Eye (tissue), 1 donor: ENCODE measurements at regions not wholly inside any gene's neighbourhood (a gene's known extent, or its start where the extent isn't known, plus 50 kb on each side); places are given as distances from the start of the nearest gene placed in this dataset.

ENCODE experiments used
- DNase-seq: peaks from one replicate; pipeline ENCODE4 v3.0.0-alpha.2; 2015

DNA sequence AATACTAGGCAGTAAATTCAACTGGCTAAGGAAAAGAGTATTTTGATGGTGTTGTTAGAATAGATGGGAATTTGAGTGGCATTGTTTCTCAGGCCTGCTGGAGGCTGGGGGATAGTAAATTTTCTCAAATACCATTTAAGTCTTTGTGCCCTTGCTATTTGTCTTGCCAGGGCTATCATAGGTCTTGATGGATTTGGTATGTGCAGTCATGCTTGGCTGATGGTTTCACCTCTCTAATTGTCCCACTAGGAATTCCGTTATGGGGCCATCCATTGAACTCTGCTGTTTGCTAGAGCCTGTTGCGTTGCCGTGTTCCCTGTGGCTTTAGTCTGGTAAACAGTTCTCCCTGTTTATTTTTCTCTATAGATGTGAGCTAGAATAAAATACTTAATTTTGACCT is 438.1 kb upstream of the FAM98A start:
- DNase-seq = peak; percentile 17

DNA sequence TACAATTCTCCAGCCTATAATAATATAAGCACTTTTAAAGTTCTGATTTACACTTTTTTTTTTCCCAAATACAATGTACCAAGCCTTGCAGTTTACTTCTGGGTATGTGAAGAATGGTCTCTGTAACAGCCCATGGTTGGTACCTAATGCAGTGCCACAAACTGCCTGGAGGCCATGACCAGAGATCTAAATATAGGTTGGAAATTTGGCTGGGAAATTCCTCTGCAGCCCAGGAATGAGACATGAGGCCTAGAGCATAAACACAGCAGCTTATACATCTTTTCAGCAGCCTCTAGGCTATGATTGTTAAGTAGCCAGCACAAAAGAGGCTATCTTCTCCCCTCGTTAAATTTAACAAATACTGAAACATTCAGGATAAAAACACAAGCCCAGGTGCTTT is 432.0 kb upstream of the FAM98A start:
- DNase-seq = no peak

DNA sequence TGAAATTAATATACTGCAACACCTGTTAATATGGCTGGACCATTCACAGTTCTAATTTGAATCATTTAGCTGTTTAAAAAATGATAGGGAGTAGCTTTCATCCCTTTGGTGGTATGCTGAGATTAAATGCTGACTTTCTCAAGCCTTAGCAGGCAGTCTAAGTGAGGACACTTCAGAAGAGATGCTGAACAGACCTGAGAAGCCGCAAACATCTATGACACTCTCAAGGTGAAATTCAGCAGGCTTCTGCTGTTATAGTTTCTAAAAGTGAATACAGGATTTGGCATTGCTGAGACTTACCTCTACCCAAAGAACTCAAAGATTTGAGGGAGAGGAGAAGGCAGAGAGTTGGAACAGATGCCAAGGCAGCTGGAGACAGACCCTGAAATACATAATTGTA is 431.2 kb upstream of the FAM98A start:
- DNase-seq = no peak

DNA sequence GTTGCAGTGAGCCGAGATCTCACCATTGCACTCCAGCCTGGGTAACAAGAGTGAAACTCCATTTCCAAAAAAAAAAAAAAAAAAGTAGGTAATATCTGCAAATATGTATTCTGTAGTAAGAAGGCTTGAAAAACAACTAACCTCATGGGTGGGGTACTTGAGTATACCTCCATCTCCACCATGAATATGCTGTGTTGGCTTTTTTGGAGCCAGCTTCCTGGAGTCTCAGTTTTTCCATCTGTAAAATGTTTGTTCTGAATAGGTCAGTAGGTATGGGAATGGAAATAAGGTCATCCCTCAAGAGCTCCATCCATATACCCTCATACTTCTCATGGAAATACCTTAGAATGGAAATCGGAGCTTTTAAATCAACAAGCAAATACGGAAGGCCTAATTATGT is 430.0 kb upstream of the FAM98A start:
- DNase-seq = no peak

DNA sequence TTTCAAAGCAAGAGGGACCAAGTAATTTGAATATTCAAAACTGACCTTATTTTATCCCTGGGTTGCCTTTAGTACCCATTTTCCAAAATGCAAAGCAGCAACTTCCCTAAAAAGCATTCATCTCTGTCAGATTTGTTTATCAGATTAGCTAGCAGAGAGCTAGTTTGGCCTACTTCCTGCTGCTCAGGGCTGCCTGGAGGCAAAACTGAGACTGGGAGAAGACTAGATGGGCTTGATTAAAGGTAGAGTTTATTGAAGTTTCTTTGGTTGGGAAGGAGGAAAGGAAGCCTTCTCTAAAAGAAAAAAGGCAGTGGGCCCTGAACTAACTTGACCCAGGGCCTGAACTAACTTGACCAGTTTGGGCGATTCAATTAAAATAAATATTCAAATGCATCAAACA is 426.1 kb upstream of the FAM98A start:
- no peak for DNase-seq

DNA sequence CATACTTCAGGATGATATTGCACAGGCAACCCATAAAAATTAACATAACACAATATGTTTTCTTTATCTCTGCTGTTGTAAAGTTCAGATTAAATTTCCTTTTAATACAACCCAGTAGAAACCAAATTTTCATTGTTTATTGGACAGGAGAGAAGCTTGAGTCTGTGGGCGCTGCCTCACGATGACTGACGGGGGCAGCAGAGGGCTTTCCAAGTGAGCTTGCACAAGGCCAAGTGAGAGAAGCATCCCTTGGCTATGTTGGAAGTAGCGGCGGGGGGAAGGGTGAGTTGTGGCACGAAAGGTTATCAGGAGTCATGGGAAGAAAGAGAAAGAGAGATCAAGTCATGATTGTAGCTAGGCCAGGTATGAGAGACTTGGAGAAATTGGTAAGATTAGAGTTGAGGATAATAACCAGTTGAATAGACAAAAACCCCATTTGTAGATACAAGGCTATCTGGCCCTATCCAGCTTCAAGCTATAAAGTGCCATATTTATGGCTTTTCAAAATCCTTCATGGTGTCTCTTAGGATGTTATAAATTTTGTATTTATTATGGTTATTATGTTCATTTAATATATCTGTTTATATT is 413.7 kb upstream of the FAM98A start:
- DNase-seq = peak; percentile 86

DNA sequence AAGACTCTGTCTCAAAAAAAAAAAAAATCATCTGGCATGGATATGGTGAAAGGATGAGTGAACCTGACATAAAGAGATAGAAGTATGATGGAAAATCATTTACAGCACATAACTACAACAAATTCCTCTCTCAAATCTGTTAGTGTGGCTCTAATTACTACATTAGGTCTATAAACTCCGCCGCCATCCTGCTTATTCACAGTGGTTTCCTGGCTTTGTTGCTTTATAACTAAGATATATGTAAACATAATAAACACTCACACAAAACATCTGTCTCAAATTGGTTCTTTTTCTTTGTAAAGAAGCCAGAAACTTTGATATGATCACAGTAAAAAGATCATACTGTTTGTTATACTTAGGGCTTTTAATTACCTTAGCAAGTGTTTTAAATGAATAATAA is 412.6 kb upstream of the FAM98A start:
- peak; percentile 16 for DNase-seq

DNA sequence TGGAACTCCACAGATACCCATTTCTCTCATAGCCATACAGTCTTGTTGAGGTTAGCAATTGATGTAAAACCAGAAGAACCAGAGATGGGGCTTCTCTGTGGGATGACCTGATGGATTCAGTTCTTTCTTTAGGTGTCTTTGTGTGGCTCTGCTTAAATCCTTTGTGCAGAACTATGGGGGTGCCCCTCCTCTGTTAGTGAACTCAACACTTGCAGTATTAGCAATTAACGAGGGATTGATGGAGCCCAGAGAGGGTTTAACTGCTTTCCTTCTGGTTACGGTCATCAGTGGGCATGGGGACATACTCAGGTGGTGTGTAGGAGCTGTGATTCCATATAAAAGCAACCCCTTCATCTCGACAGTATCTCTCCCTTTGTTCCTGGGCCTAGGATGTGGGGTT is 406.8 kb upstream of the FAM98A start:
- no peak for DNase-seq

DNA sequence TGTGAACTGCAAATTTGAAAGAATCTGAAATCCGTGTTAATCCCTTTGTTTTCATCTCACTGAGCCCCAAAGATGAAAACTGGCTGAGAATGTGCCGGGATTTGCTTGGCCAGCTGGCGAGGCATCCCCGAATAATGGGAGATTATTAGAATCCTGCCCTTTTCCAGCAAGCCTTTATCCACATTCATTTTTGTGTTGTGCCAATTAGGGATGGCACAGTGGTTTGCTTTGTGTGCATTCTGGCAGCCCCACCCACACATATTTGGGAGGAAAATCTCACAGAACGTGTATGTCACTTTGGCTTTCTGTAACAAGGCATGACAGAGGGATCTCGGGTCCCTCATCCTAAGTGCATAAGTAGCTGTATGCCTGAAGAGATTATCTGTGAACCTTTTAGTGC is 405.8 kb upstream of the FAM98A start:
- DNase-seq = peak; percentile 76

DNA sequence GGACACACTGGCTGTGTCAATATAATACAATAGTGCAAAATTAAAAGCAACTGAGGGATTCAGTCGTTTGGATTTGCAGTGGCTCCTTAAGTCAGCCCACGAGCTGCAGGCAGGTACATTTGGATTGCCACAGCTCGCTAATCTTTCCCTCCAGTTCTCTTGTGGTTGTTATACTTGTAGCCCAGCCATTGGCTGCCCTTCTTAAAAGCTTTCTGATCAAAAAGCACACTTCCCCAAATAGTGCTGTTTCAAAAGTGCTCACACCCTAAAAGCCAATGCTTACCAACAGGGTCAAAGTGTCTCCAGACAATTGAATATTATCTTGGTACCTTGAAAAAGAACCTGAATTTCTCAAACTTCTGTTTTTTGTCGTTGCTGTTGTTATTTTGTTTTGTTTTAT is 404.7 kb upstream of the FAM98A start:
- peak; percentile 20 for DNase-seq

DNA sequence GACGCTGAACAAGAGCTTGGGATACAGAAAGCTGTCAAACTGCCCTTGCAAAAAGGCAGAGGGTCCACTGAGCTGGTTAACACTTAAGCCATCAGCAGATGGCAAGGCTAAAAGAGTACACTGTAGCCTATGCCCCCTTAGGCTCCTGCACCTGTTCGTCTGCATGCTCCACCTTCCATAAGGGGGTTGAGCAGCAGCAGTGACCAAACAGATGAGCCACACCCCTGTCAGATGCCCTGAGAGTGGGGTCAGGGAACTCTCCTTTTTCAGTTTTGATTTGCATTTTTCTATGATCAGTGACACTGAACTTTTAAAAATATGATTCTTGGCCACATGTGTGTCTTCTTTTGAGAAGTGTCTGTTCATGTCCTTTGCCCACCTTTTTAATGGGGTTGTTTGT is 402.5 kb upstream of the FAM98A start:
- peak; percentile 8 for DNase-seq

DNA sequence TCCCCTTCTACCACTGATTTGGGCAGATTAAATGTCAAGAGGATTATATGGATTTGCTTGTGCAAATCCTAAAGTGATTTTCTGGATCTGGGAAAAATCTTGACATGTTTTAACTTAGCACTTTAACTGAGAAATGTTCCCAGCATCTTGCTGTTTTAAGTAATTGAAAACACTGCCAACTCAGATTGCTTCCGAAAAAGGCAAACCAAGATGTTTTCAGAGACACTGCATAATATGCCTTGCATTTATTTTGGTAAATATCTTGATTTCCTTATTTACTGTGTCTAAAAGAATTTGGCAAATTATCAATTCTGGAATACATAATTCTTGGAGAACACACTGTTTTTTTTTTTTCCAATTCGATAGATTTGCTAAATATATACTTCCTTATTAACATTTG is 385.0 kb upstream of the FAM98A start:
- DNase-seq = peak; percentile 4

DNA sequence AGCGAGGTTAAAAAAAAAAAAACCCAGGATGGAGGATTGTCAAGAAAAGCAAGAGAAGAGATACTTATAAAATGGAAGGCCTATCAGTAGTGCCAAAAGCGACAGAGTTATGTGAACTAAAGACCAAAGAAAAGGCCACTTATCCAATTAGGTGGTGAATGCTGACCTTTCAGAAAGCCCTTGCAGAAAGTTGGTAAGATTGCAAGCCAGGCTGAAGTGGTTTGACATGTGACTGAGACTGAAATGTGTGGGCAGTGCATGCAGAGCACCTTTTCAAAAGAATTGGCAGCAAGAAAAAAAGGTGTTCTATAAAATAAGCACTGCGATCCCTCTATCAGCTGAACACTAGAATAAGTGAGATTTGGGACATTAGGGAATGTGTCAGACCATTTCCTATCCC is 379.4 kb upstream of the FAM98A start:
- DNase-seq = no peak

DNA sequence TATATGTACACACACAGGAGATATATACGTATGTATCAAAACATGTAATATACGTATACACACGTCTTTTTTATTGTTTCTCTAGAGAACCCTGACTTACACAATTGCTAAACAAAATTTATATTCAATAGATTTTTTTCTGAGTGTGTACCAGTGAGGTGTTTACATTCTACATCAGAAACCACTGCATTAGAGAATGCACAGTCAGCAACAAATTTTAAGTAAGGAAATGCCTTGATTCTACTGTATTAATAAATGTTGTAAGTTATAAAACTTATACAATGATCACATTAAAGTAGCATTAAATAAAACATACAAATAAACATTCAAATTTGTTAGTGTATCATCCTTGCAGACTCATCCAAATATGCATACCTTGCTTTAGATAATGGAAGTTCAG is 376.4 kb upstream of the FAM98A start:
- no peak for DNase-seq

DNA sequence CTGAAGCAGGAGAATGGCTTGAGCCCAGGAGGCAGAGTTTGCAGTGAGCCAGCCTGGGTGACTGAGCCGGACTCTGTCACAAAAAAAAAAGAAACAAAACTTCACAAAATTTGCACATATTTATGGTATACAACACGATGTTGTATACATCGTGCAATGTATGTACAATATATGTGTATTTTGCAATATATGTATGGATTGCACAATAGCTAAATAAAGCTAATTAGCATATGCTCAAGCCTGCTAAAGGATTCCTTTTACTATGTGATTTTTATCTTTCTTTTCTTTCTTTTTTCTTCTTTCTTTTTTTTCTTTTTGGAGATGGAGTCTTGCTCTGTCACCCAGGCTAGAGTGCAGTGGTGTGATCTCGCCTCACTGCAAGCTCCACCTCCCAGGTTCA is 368.0 kb upstream of the FAM98A start:
- DNase-seq = no peak

DNA sequence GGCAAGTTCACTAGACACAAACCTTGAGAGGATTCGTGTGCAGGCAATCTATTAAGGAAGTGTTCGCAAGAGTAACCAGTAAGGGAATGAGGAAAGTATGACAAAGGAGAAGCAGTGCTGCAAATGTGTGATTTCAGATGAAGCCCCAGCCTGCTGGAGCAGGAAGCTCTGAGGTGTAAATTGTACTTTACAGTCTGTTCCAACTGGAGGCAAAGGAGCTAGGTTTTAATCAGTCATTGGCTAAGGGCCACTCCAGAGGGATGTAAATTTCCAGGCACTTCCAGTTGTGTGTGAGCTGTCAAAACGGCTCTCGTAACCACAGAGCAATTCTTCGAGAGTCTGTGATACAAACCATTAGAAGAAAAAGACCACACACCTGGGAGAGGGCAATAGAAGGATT is 359.5 kb upstream of the FAM98A start:
- peak; percentile 8 for DNase-seq

DNA sequence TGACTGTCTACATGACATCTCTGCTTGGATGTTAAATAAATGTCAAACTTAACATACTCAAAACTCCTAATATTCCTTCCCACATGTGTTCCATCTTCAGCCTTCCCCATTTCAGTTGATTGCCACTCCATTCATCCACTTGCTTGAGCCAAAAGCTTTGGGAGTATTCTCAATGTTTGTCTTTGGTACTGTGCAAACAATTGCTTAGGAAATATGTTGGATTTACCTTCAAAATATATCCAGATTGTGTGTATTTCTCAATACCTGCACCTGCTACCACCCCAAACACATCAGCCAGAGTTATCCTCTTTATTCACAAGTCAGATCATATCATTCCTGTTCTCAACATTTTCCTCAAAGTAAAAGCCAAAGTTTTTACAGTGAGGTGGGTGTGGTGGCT is 350.3 kb upstream of the FAM98A start:
- no peak for DNase-seq

DNA sequence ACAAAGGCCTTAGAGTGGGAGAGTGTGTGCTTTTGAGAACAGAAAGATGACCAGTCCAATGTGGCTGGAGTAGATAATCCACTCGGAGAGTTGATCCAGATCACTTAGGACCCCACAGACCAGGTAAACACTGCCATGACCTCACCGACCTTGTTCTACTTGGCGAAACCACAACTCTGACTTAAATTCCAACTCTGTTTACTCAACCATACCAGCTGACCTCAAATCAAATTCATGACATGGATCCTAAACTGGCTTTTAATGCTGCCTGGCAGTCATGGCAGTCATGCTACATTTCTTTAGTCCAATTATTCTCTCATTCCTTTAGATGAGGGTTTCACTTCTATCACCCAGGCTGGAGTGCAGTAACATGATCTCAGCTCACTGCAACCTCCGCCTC is 347.1 kb upstream of the FAM98A start:
- no peak for DNase-seq

DNA sequence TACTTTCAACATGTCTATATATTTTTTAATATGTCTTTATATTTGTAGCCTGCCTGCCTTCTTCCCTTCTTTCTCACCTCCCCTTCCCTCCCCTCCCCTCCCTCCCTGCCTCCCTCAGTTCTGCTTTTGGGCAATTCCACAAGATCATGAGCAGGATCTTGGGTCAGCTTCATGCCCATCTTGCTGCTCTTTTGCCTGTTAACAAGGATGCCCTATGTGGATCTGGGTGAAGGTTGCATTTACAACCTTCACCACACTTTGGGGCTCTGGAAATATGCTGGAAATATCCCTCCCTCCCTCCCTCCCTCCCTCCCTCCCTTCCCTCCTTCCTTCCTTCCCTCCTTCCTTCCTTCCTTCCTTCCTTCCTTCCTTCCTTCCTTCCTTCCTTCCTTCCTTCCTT is 334.1 kb upstream of the FAM98A start:
- no peak for DNase-seq

DNA sequence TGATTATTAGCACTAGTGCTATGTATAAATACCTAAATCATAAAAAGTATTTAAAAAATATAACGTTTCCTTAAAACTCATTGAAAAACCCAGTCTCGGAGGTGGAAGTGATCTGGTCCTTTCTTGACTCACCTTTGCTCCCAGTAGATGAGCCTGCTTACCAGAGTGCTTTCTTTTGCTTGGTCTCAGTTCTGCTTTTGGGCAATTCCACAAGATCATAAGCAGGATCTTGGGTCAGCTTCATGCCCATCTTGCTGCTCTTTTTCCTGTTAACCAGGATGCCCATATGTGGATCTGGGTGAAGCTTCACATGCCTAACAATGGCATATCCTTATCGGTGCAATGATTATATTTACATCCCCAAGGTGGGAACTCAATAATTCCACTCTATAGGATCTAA is 332.1 kb upstream of the FAM98A start:
- no peak for DNase-seq

DNA sequence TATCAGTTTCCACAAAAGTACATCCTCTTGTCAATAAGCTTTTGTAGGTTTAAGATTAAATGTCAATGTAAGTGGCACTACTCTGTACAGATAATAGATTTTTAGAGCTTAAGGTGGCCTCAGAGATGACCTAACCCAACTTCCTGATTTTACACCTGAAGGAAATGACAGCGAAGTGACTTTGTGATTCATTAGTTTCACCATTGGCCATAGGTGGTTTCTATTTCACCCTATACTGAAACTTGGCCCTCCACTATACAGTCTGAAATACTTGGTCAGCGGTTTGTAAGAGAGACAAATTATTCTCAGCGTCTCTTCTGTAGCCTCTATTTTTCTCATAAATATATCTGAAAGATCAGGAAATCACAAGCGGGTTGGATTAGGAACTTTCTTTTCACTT is 330.4 kb upstream of the FAM98A start:
- DNase-seq = no peak

DNA sequence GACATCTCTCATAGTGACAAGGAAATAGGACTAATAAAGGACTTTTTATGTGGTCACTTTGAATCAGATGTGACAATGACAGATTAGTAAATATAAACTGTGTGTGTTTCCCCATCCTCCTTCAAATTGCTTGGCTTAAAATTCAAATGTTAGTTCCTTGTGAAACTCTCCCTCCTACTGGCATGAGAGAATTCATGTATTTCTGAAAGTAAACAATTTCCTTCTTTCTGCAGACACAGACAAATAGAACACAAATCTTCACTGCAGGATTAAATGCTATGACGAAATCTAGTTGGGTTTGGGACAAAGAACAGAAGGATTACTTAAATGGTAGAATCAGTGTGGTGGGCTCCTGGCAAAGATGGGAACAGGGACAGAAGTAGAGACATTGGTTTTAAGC is 328.7 kb upstream of the FAM98A start:
- no peak for DNase-seq

DNA sequence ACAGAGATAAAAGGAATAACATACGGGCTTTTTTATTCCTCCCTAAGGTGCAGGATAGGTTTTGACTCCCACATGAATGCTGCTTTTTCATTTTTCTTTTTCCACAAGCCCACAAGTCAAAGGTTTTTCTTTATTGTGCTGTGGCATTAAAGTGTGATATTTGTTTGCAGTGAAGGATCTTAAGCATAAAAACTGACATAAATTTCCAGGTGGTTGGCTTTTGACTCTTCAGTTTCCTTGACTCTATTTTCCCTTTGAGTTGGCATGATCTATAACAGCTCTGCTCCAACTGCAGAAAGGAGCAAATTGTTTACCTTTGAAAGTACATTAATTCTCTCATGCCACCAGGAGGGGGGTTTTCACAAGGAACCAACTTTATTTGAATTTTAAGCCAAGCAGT is 326.2 kb upstream of the FAM98A start:
- peak; percentile 54 for DNase-seq

DNA sequence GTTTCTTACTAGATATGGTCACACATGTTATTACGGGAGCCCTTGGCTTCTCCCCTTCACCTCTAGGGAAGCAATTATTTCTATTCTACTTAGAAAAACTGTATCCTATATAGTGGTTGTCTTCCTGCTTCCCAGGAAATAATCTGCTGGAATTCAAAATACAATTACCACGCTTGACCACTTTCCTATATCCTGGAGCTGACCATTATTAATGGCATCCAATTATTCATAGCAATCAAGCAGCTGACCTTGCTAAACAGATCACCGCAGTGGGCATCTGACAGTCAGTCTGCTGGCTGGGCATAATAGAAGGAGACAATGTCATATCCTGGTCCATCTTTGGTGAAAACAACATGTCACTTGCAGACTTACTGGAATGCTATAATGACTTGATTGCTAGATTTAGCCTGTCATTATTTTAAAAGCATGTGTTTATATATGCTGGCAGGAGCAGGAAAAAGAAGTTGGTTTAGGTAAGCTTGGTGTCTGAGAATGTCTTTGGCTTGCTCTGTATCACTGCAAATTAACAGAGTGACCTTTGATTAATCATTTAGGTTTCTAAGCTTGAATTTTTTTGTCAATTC is 325.6 kb upstream of the FAM98A start:
- DNase-seq = peak; percentile 82

DNA sequence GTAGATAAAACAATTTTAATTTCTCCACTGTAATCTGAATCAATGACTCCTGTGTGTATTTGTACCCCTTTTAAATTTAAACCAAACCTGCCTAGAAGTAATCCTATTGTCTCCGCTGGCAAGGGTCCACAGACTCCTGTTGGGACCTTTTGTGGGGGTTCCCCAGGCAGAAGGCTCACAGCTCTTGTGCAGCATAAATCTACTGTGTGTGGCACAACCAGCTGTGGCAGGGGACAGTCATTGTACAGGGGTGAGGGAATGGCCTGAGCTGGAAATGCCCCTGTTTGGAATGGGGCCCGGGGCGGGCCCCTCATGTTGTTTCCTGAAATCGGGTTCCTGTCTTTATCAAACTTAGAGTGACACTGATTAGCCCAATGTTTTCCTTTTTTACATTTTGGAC is 318.2 kb upstream of the FAM98A start:
- DNase-seq = no peak
